ENCODE measurements at regions not wholly inside any gene's neighbourhood (a gene's known extent, or its start where the extent isn't known, plus 50 kb on each side); places are given as distances from the start of the nearest gene placed in this dataset.

- Histone ChIP-seq H3K4me3 (ENCODE audit: low read depth, low read length) (no peak overlapping the region), H3K27me3 (ENCODE audit: control insufficient read depth, insufficient read depth, low read length) (no peaks in the 10 kb centered on the region), H3K9me3 (ENCODE audit: control insufficient read depth, insufficient read depth, low read length) (no peaks in the 10 kb centered on the region), H3K27ac (ENCODE audit: low read depth, low read length) (peak overlapping the region; percentile 31)
- POLR2A ChIA-PET, result no interaction called here
- TF ChIP-seq, protein P1, sequence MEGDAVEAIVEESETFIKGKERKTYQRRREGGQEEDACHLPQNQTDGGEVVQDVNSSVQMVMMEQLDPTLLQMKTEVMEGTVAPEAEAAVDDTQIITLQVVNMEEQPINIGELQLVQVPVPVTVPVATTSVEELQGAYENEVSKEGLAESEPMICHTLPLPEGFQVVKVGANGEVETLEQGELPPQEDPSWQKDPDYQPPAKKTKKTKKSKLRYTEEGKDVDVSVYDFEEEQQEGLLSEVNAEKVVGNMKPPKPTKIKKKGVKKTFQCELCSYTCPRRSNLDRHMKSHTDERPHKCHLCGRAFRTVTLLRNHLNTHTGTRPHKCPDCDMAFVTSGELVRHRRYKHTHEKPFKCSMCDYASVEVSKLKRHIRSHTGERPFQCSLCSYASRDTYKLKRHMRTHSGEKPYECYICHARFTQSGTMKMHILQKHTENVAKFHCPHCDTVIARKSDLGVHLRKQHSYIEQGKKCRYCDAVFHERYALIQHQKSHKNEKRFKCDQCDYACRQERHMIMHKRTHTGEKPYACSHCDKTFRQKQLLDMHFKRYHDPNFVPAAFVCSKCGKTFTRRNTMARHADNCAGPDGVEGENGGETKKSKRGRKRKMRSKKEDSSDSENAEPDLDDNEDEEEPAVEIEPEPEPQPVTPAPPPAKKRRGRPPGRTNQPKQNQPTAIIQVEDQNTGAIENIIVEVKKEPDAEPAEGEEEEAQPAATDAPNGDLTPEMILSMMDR (IDR thresholded peaks at IDR 0.05; ENCODE audit: low read depth, low read length), result no peak
- CTCF ChIA-PET, result no interaction called here
- DNase-seq (ENCODE audit: low read depth, low spot score), result peak; percentile 63
Observed at GRCh38 chr2:17107151-17107550, 411.1 kb downstream of the RAD51AP2 start.

DNA sequence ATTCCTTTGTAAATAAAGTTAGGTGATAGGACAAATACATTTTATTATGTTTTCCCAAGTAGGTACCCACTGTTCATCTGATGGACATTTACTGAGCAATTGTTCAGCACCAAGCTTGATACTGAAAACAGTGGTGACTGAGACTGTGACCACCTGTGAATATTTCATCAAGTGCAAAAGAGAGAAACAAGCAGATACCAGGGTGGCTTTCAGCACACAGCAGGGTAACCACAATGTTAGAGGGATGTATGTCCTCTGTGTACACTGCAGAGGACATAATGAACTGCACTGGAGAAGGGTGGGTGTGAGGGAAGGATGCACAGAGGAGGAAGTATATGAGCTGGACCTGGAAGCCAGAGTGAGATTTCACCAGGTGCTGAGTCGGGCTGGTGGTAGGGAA, 411.8 kb downstream of the RAD51AP2 start:
- Histone ChIP-seq H3K27ac (ENCODE audit: low read depth, low read length) (no peak overlapping the region), H3K4me3 (ENCODE audit: low read depth, low read length) (no peak overlapping the region), H3K9me3 (ENCODE audit: control insufficient read depth, insufficient read depth, low read length) (no peaks in the 10 kb centered on the region), H3K27me3 (ENCODE audit: control insufficient read depth, insufficient read depth, low read length) (no peaks in the 10 kb centered on the region)
- CTCF ChIA-PET, result no interaction called here
- DNase-seq (ENCODE audit: low read depth, low spot score), result no peak
- TF ChIP-seq, protein P1 (IDR thresholded peaks at IDR 0.05; ENCODE audit: low read depth, low read length), result no peak
- POLR2A ChIA-PET, result no interaction called here

DNA sequence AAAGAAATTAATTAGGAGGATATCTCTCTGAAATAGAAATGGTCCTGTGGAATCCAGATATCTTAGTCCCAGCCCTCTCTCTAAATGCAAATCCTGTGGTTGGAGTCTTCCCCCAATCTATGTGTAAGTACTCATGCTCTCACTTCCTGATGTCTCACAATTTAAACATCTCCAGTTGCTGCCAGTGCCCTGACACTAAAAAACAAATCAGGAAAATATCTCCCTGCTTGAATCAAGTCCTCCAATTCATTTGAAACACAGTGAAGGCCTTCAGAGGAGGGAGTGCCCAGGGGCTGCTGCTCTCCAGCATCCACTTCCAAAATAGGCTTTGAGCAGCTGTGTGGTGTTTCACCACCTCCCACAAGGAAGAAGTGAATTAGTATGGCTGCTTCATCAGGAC, 413.8 kb downstream of the RAD51AP2 start:
- TF ChIP-seq, protein P1 (IDR thresholded peaks at IDR 0.05; ENCODE audit: low read depth, low read length), result no peak
- H3K9me3 ChIP-seq (ENCODE audit: control insufficient read depth, insufficient read depth, low read length), result no peaks in the 10 kb centered on the region
- DNase-seq (ENCODE audit: low read depth, low spot score), result peak; percentile 26
- H3K27me3 ChIP-seq (ENCODE audit: control insufficient read depth, insufficient read depth, low read length), result no peaks in the 10 kb centered on the region
- no peak overlapping the region for H3K4me3 ChIP-seq (ENCODE audit: low read depth, low read length)
- no peak overlapping the region for H3K27ac ChIP-seq (ENCODE audit: low read depth, low read length)
- CTCF ChIA-PET, result no interaction called here
- POLR2A ChIA-PET, result no interaction called here

DNA sequence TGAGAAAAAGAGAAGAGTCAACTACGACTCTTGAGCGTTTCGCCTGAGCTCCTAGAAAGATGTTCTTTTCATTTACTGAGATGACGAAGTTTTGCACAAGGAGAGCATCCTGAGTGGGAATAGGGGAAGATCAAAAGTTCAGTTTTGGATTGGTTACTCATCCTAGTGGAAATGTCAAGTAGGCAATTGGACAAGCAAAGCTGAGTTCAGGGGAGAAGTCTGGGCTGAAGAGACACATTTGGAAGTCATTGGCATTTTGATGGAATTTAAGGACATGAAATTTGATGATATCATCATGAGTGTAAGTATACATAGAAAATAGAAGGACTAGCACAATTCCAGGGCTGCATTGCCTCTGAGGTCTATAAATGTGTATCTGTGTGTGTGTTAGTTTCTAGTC, 416.6 kb downstream of the RAD51AP2 start:
- DNase-seq (ENCODE audit: low read depth, low spot score), result no peak
- Histone ChIP-seq H3K27ac (ENCODE audit: low read depth, low read length) (no peak overlapping the region), H3K4me3 (ENCODE audit: low read depth, low read length) (no peak overlapping the region), H3K27me3 (ENCODE audit: control insufficient read depth, insufficient read depth, low read length) (no peaks in the 10 kb centered on the region), H3K9me3 (ENCODE audit: control insufficient read depth, insufficient read depth, low read length) (no peaks in the 10 kb centered on the region)
- TF ChIP-seq, protein P1 (IDR thresholded peaks at IDR 0.05; ENCODE audit: low read depth, low read length), result no peak
- ChIA-PET CTCF (no interaction called here), POLR2A (no interaction called here)

DNA sequence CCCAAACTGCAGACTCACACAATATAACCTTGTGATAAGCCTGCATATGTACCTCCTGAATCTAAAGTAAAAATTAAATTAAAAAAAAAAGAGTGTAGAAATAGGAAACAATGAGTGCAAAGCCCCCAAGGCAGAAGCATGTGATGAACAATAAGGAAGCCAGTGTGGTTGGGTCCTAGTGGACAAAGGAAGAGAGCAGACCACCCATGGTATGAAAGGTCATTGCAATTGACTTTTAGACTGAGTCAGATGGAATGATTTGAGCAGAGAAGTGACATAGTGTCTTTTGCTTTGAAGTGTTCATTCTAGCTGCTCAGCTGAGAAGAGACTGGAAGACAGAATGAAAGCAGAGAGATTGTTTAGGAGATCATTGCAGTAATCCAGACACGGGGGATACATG, 417.1 kb downstream of the RAD51AP2 start:
- no peak overlapping the region for H3K27ac ChIP-seq (ENCODE audit: low read depth, low read length)
- DNase-seq (ENCODE audit: low read depth, low spot score), result no peak
- POLR2A ChIA-PET, result no interaction called here
- CTCF ChIA-PET, result no interaction called here
- TF ChIP-seq, protein P1 (IDR thresholded peaks at IDR 0.05; ENCODE audit: low read depth, low read length), result no peak
- H3K9me3 ChIP-seq (ENCODE audit: control insufficient read depth, insufficient read depth, low read length), result no peaks in the 10 kb centered on the region
- H3K4me3 ChIP-seq (ENCODE audit: low read depth, low read length), result no peak overlapping the region
- no peaks in the 10 kb centered on the region for H3K27me3 ChIP-seq (ENCODE audit: control insufficient read depth, insufficient read depth, low read length)

Data from AG04450 (cell line).